ENCODE measurements at regions not wholly inside any gene's neighbourhood (a gene's known extent, or its start where the extent isn't known, plus 50 kb on each side); places are given as distances from the start of the nearest gene placed in this dataset.

DNA sequence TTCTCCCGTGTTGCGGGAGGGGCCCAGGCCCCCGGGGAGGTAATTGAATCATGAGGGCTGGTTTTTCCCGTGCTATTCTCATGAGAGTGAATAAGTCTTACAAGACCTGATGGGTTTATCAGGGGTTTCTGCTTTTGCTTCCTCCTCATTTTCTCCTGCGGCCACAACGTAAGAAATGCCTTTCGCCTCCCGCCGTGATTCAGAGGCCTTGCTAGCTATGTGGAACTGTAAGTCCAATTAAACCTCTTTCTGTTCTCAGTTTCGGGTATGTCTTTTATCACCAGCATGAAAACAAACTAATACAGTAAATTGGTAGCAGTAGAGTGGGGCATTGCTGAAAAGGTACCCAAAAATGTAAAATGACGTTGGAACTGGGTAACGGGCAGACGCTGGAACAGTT is 1035.1 kb downstream of the DTWD2 start (continued):
- no peak for TF ChIP-seq NR3C1 (IDR thresholded peaks at IDR 0.05)
- TF ChIP-seq POLR2A (IDR thresholded peaks at IDR 0.05; ENCODE audit: low read length): no peak

DNA sequence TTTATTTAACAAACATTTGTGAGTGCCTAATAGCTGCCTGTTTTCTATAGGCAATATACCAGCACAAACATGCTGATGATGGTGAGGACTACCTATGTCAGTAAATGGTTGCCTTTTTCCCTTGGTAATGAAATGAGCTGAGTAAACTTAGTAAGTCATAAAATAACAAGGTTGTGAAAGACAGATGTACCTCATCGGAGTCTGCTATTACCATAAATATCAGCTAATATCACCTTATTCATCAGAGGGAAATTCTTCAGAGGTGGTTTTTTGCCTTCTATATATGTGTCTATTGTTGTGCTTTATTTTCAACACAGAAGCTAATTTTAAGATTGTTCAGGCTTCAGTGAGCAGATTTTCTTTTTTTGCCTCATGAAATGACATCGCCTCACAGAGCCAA is 1040.5 kb downstream of the DTWD2 start:
- no peak for DNase-seq (ENCODE audit: low read depth in 1 of 2, low spot score in 1 of 2)
- ATAC-seq: no peak
- CTCF ChIA-PET: interaction anchor here (0.5 kb wide), 1 partner anchor 1601 kb away, joined by 3 read pairs; no protein-coding TSS in a partner anchor
- H3K4me1 ChIP-seq: no peaks in the 10 kb centered on the region
- TF ChIP-seq CTCF (IDR thresholded peaks at IDR 0.05): no peak
- no peak for TF ChIP-seq HOXB5 (CRISPR knock-in tag; IDR thresholded peaks at IDR 0.05)
- no peak for TF ChIP-seq ZFP36 (IDR thresholded peaks at IDR 0.05; ENCODE audit: borderline replicate concordance, partially characterized antibody)
- no peak for TF ChIP-seq HOXA7 (CRISPR knock-in tag; IDR thresholded peaks at IDR 0.05)
- no peak for TF ChIP-seq JUNB (IDR thresholded peaks at IDR 0.05)
- no peak for TF ChIP-seq TFCP2L1 (CRISPR knock-in tag; IDR thresholded peaks at IDR 0.05)
- TF ChIP-seq PHF8 (IDR thresholded peaks at IDR 0.05; ENCODE audit: borderline replicate concordance, low read depth): no peak
- no peak for TF ChIP-seq KDM5A (IDR thresholded peaks at IDR 0.05)
- TF ChIP-seq TP53 (CRISPR knock-in tag; IDR thresholded peaks at IDR 0.05): no peak
- TF ChIP-seq, protein P1, sequence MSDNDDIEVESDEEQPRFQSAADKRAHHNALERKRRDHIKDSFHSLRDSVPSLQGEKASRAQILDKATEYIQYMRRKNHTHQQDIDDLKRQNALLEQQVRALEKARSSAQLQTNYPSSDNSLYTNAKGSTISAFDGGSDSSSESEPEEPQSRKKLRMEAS (IDR thresholded peaks at IDR 0.05): no peak
- no peak for TF ChIP-seq CBX2 (IDR thresholded peaks at IDR 0.05; ENCODE audit: borderline replicate concordance, low read depth)
- no peak for TF ChIP-seq HEYL (CRISPR knock-in tag; IDR thresholded peaks at IDR 0.05)
- TF ChIP-seq NPAS2 (CRISPR knock-in tag; IDR thresholded peaks at IDR 0.05; ENCODE audit: borderline replicate concordance): no peak
- TF ChIP-seq ZSCAN20 (CRISPR knock-in tag; IDR thresholded peaks at IDR 0.05): no peak
- no peak for TF ChIP-seq CHD4 (IDR thresholded peaks at IDR 0.05; ENCODE audit: borderline replicate concordance)
- TF ChIP-seq, protein P2, sequence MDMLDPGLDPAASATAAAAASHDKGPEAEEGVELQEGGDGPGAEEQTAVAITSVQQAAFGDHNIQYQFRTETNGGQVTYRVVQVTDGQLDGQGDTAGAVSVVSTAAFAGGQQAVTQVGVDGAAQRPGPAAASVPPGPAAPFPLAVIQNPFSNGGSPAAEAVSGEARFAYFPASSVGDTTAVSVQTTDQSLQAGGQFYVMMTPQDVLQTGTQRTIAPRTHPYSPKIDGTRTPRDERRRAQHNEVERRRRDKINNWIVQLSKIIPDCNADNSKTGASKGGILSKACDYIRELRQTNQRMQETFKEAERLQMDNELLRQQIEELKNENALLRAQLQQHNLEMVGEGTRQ (IDR thresholded peaks at IDR 0.05): no peak
- no peak for TF ChIP-seq CBX8 (IDR thresholded peaks at IDR 0.05)
- no peak for TF ChIP-seq FOXS1 (CRISPR knock-in tag; IDR thresholded peaks at IDR 0.05)
- no peak for TF ChIP-seq NR3C1 (IDR thresholded peaks at IDR 0.05)
- TF ChIP-seq, protein P3, sequence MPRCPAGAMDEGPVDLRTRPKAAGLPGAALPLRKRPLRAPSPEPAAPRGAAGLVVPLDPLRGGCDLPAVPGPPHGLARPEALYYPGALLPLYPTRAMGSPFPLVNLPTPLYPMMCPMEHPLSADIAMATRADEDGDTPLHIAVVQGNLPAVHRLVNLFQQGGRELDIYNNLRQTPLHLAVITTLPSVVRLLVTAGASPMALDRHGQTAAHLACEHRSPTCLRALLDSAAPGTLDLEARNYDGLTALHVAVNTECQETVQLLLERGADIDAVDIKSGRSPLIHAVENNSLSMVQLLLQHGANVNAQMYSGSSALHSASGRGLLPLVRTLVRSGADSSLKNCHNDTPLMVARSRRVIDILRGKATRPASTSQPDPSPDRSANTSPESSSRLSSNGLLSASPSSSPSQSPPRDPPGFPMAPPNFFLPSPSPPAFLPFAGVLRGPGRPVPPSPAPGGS (IDR thresholded peaks at IDR 0.05): no peak
- no peak overlapping the region for H3K4me3 ChIP-seq
- no peak overlapping the region for H3K4me2 ChIP-seq
- no peaks in the 10 kb centered on the region for H3K9me3 ChIP-seq
- no peak overlapping the region for H3K27ac ChIP-seq
- no peak for FAIRE-seq
- POLR2A ChIA-PET: no interaction called here
- 9% methylated on average over 2 of the region's 2 CpGs for WGBS (ENCODE audit: missing lambda C conversion rate)

- ChIA-PET CTCF (no interaction called here), POLR2A (no interaction called here)
- no peak overlapping the region for H3K27ac ChIP-seq
- H3K4me1 ChIP-seq: no peaks in the 10 kb centered on the region
- DNase-seq (ENCODE audit: low read depth in 1 of 2, low spot score in 1 of 2) (no peak), ATAC-seq (no peak), FAIRE-seq (no peak)
- WGBS (ENCODE audit: missing lambda C conversion rate): 0% methylated on average over 2 of the region's 2 CpGs
- H3K9me3 ChIP-seq: no peaks in the 10 kb centered on the region
- H3K4me2 ChIP-seq: no peak overlapping the region
- no peak for TF ChIP-seq BHLHE40 (IDR thresholded peaks at IDR 0.05; ENCODE audit: low read depth, low read length)
- TF ChIP-seq MYC (IDR thresholded peaks at IDR 0.05; ENCODE audit: borderline replicate concordance, low read length): no peak
- TF ChIP-seq, protein P4, sequence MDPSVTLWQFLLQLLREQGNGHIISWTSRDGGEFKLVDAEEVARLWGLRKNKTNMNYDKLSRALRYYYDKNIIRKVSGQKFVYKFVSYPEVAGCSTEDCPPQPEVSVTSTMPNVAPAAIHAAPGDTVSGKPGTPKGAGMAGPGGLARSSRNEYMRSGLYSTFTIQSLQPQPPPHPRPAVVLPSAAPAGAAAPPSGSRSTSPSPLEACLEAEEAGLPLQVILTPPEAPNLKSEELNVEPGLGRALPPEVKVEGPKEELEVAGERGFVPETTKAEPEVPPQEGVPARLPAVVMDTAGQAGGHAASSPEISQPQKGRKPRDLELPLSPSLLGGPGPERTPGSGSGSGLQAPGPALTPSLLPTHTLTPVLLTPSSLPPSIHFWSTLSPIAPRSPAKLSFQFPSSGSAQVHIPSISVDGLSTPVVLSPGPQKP (IDR thresholded peaks at IDR 0.05; ENCODE audit: low read depth, low read length): no peak
- no peak for TF ChIP-seq TFCP2L1 (CRISPR knock-in tag; IDR thresholded peaks at IDR 0.05)
- no peak for TF ChIP-seq CBX8 (IDR thresholded peaks at IDR 0.05)
- TF ChIP-seq SMC3 (IDR thresholded peaks at IDR 0.05): no peak
- no peak for TF ChIP-seq CEBPB (IDR thresholded peaks at IDR 0.05)
- no peak for TF ChIP-seq NR3C1 (IDR thresholded peaks at IDR 0.05)
- TF ChIP-seq POLR2AphosphoS2 (conservative IDR thresholded peaks at IDR 0.05; ENCODE audit: low read length): no peak
- TF ChIP-seq RARB (CRISPR knock-in tag; IDR thresholded peaks at IDR 0.05): no peak
- TF ChIP-seq HOXA7 (CRISPR knock-in tag; IDR thresholded peaks at IDR 0.05): no peak
- no peak for TF ChIP-seq NPAS2 (CRISPR knock-in tag; IDR thresholded peaks at IDR 0.05; ENCODE audit: borderline replicate concordance)
- TF ChIP-seq, protein P2 (IDR thresholded peaks at IDR 0.05): no peak
- TF ChIP-seq, protein P5, sequence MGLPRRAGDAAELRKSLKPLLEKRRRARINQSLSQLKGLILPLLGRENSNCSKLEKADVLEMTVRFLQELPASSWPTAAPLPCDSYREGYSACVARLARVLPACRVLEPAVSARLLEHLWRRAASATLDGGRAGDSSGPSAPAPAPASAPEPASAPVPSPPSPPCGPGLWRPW (IDR thresholded peaks at IDR 0.05): no peak
- no peak for TF ChIP-seq TP53 (CRISPR knock-in tag; IDR thresholded peaks at IDR 0.05)
- TF ChIP-seq GATA3 (IDR thresholded peaks at IDR 0.05; ENCODE audit: borderline replicate concordance): no peak
- TF ChIP-seq SREBF2 (IDR thresholded peaks at IDR 0.05): no peak
- no peak for TF ChIP-seq ZC3H11A (IDR thresholded peaks at IDR 0.05)
- no peak overlapping the region for H3K4me3 ChIP-seq
These were observed 1041.2 kb downstream of the DTWD2 start for GRCh38 chr5:117947121-117947520.
